AG10803 (cell line): ENCODE measurements at regions not wholly inside any gene's neighbourhood (a gene's known extent, or its start where the extent isn't known, plus 50 kb on each side); places are given as distances from the start of the nearest gene placed in this dataset.

Source experiments
- DNase-seq: peaks from one replicate; pipeline ENCODE4 v3.0.0; 2010; ENCODE audit warnings: low read depth
- H3K4me3 ChIP-seq: 2 replicates; pipeline ENCODE4 v1.5.1; 2011; ENCODE audit warnings: mild to moderate bottlenecking, low read length, control low read depth
- TF ChIP-seq, protein P1 (sequence below): conservative IDR thresholded peaks from 2 replicates; pipeline ENCODE4 v1.5.1; 2011; ENCODE audit warnings: mild to moderate bottlenecking, low read length, control low read depth, inconsistent platforms

DNA sequence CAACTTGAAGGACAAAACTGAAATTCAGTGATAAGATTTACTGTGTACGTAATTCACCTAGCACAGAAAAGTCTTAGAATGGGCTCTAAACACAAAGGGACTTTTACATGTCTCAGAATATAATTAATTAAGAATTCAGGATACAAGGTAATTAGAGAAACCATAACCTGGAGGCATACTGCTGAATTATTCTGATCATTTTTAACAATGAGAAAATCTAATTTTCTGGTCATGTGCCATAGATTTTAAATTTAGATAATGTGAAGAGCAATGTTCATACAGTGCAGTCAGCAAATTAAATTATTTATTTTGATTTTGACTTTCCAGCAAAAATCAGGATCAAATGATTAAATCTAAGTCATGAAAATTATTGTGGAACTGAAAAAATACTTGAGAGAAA, 67.0 kb upstream of the MTNR1B start:
- DNase-seq = no peak
- H3K4me3 ChIP-seq = no peak overlapping the region
- TF ChIP-seq, protein P1, sequence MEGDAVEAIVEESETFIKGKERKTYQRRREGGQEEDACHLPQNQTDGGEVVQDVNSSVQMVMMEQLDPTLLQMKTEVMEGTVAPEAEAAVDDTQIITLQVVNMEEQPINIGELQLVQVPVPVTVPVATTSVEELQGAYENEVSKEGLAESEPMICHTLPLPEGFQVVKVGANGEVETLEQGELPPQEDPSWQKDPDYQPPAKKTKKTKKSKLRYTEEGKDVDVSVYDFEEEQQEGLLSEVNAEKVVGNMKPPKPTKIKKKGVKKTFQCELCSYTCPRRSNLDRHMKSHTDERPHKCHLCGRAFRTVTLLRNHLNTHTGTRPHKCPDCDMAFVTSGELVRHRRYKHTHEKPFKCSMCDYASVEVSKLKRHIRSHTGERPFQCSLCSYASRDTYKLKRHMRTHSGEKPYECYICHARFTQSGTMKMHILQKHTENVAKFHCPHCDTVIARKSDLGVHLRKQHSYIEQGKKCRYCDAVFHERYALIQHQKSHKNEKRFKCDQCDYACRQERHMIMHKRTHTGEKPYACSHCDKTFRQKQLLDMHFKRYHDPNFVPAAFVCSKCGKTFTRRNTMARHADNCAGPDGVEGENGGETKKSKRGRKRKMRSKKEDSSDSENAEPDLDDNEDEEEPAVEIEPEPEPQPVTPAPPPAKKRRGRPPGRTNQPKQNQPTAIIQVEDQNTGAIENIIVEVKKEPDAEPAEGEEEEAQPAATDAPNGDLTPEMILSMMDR = no peak

DNA sequence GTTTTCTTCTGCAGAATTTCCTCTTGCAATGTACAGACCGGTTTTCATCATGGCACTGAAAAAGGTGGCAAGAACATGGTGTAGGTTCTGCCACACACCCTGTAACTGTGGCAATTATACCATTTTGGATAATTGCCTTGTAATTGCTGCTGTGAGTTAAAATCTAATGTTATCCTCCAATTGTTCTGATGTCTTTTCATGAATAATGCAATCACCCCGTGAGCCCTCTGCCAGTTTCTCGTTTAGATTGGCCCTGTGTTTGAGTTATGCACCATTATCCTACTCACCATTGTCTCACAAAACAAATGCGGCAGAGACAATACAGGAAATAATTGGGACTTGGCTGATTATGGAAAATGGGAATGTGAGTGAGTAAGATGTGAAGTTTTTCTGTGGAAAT, 61.8 kb upstream of the MTNR1B start:
- TF ChIP-seq, protein P1 = no peak
- DNase-seq = no peak
- no peak overlapping the region for H3K4me3 ChIP-seq

DNA sequence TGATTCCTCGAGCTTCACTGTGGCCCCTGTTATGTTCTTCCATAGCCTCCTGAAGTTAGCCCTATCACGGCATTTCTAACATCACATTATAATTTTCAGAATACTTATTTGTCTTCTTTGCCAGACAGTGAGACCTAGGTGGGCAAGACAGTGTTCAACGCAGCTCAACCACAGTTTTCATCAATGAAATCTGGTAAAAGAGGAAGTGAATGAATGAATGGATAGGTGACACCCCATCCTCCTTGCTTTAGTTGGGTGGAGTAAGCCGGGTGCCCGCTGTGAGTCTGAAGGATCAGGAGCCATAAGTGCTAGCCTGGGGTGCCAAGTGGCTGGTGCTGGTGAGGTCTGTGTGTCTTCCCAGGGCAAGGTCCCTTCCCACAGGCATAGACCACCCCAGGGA, 60.2 kb upstream of the MTNR1B start:
- TF ChIP-seq, protein P1 = no peak
- no peak overlapping the region for H3K4me3 ChIP-seq
- no peak for DNase-seq

DNA sequence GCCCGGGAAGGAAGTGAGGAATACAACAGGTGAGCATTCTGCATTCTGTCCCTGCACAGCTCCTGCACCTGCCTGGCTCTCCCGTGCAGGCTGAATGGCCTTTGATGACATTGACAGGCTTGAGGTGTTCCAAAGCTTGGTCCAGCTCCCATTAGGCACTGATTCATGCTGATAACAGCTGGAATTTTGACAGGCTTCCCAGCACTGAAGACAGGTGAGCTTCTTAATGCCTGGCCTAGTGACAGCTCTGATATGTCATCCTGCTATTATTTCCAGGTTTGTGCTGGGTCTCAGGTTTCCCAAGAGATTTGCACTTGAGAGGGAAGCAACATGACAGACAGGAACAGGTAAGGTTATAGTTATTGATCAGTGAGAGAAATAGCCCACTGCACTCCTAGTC, 58.0 kb upstream of the MTNR1B start:
- DNase-seq = no peak
- no peak overlapping the region for H3K4me3 ChIP-seq
- TF ChIP-seq, protein P1 = no peak

DNA sequence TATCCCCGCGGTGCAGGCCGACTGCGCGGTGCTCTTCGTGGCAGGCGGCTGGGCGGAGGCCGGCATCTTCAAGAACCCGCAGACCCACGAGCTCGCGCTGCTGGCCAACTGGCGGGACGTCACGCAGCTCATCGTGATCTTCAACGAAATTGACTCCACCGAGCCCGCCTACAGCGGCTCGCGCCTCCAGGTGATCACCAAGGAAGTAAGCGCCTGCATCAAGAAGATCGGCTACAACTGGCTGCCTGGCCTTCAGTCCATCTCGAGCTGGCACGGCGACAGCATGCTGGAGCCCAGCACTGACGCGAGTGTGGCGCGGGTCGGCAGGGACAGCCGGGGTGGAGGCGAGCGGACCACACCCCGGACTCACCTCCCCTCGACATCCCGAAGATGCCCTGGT, 53.9 kb upstream of the MTNR1B start:
- TF ChIP-seq, protein P1 = no peak
- no peak for DNase-seq
- no peak overlapping the region for H3K4me3 ChIP-seq

DNA sequence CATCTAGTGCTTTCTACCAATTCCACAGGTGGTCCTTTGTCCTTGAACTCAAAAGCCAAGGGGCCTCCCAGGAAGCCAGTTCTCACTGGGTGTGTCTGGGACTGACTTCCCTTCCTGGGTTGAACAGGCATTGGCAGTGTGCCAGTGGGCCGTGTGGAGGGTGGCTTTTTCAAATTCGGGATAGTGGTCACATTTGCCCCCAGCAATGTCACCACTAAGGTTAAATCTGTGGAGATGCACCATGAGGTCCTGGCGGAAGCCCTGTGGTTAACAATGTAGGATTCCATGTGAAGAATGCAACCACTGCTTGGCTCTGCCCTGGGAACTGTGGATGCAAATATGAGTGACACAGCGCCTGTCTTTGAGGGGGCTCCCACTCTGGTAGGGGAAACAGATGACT, 53.2 kb upstream of the MTNR1B start:
- TF ChIP-seq, protein P1 = no peak
- H3K4me3 ChIP-seq = no peak overlapping the region
- DNase-seq = no peak

DNA sequence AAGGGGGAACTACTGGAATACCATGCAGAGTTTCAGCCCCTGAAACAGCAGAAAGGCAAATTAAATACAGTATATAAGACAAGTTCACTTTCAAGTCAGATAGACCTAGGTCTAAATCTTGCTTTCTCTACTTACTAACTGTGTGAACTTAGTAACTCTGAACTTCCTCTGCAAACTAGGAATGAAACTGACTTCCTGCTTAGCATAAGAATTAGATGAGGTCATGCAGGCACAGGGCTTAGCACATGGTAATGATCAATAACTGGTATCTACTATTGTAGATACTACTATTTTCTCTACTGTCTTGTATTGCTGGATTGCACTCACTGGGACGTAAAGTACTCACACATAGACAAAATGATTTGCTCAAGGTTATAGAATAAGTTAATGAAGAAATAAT, 51.5 kb upstream of the MTNR1B start:
- TF ChIP-seq, protein P1 = no peak
- DNase-seq = no peak
- no peak overlapping the region for H3K4me3 ChIP-seq
